ENCODE measurements at regions not wholly inside any gene's neighbourhood (a gene's known extent, or its start where the extent isn't known, plus 50 kb on each side); places are given as distances from the start of the nearest gene placed in this dataset.

DNA sequence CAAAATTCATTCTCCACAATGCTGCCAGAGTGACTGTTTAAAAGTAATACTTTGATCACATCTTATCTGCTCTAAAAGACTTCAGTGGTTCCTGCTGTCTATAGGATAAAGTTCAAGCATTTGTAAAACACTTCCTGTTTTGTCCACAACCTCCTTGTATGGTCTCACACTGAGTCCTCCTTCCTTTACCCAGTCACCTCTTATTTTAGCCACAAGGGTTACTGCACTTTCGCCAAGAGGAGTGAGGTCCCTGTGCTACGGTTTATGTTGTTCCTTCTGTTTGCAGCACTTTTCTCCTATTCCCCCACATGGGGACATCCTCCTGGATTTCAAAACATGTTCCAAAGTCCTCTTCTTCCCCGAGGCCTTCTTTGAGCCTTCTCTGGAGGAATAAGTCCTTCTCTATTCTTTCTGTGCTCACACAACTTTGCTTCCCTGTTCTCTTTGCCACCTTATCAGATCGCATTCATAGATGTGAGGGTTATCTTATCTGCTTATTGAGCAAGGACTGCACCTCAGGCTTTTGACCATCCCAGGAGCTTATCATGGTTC is 112.2 kb upstream of the NABP1 start:
- TF ChIP-seq, protein P1, sequence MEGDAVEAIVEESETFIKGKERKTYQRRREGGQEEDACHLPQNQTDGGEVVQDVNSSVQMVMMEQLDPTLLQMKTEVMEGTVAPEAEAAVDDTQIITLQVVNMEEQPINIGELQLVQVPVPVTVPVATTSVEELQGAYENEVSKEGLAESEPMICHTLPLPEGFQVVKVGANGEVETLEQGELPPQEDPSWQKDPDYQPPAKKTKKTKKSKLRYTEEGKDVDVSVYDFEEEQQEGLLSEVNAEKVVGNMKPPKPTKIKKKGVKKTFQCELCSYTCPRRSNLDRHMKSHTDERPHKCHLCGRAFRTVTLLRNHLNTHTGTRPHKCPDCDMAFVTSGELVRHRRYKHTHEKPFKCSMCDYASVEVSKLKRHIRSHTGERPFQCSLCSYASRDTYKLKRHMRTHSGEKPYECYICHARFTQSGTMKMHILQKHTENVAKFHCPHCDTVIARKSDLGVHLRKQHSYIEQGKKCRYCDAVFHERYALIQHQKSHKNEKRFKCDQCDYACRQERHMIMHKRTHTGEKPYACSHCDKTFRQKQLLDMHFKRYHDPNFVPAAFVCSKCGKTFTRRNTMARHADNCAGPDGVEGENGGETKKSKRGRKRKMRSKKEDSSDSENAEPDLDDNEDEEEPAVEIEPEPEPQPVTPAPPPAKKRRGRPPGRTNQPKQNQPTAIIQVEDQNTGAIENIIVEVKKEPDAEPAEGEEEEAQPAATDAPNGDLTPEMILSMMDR (IDR thresholded peaks at IDR 0.05): no peak
- TF ChIP-seq POLR2A (IDR thresholded peaks at IDR 0.05): no peak
